HepG2 (cell line): ENCODE measurements at regions not wholly inside any gene's neighbourhood (a gene's known extent, or its start where the extent isn't known, plus 50 kb on each side); places are given as distances from the start of the nearest gene placed in this dataset.

ENCODE experiments used
- ATAC-seq: fragments of 200-7000 bp; cut with Tn5 transposase; 3 replicates; pipeline ENCODE4 v1.9.1; 2020; ENCODE audit warnings: mild to moderate bottlenecking, moderate library complexity
- BruUV-seq: library from RNA; stranded (reverse); fragments of 400-500 nt; replicated peaks from 2 replicates; lab custom pipeline; 2021; lab: Mats Ljungman, UMichigan
- CTCF ChIA-PET: fragments of 300-600 bp; formaldehyde crosslinking; extraction: SDS; loops from one replicate; lab custom pipeline; 2021; ENCODE audit warnings: low total read pairs, inconsistent platforms, low intra/inter-chr PET ratio; lab: Yijun Ruan, JAX
- POLR2A ChIA-PET: fragments of 350-600 bp; sonication (Branson Sonifier 250); formaldehyde crosslinking; loops from one replicate; lab custom pipeline; 2020; ENCODE audit warnings: antibody characterized with exemption, inconsistent platforms; lab: Yijun Ruan, JAX
- DNase-seq: peaks from one replicate; pipeline ENCODE4 v3.0.0-alpha.2; 2015; ENCODE audit warnings: low spot score
- FAIRE-seq: peaks from 3 replicates; lab custom pipeline; 2011; peaks lifted over from hg19 to GRCh38; lab: Jason Lieb, UNC
- H2AFZ ChIP-seq: one replicate; pipeline ENCODE4 v1.6.1; 2011; ENCODE audit warnings: low read length, inconsistent platforms
- H3K27ac ChIP-seq: fragments of 300-600 bp; 3 replicates; pipeline ENCODE4 v1.8.0; 2011; ENCODE audit warnings: mixed run types, mild to moderate bottlenecking, mixed read lengths, low read length, inconsistent platforms; ENCODE audit not compliant: insufficient read depth; ENCODE audit errors: extremely low read length
- H3K27me3 ChIP-seq, 2 experiments: fragments of 200-600 bp in 1 of 2; 2 replicates in 1 of 2; 3 replicates in 1 of 2; pipeline versions ENCODE4 v1.6.0 to v1.8.0; 2011; ENCODE audit warnings: low read length in 2 of 2, mild to moderate bottlenecking in 2 of 2, moderate library complexity in 2 of 2, inconsistent platforms in 1 of 2; ENCODE audit not compliant: insufficient read depth in 2 of 2, control insufficient read depth in 1 of 2
- H3K36me3 ChIP-seq, 2 experiments: fragments of 200-600 bp in 1 of 2; replicated peaks in 1 of 2; 2 replicates in 1 of 2; 3 replicates in 1 of 2; pipeline versions ENCODE4 v1.5.1 to v1.8.0; 2011; ENCODE audit warnings: low read length in 2 of 2, inconsistent platforms in 1 of 2; ENCODE audit not compliant: insufficient read depth in 2 of 2, control insufficient read depth in 1 of 2
- H3K4me1 ChIP-seq: 2 replicates; pipeline ENCODE4 v1.5.1; 2012; ENCODE audit warnings: low read length, inconsistent platforms; ENCODE audit not compliant: insufficient read depth
- H3K4me2 ChIP-seq: 2 replicates; pipeline ENCODE4 v1.6.0; 2011; ENCODE audit warnings: low read depth, low read length, inconsistent platforms
- H3K4me3 ChIP-seq, 3 experiments: fragments of 200-600 bp in 1 of 3; sonication (generic), shearing (Covaris generic) in 1 of 3; replicated peaks in 1 of 3; 2 replicates each; pipeline ENCODE4 v1.5.1; 2011 to 2016; ENCODE audit warnings: low read length in 3 of 3, inconsistent platforms in 2 of 3, low read depth in 2 of 3, mild to moderate bottlenecking in 2 of 3, control low read depth in 1 of 3, mixed read lengths in 1 of 3; ENCODE audit not compliant: insufficient read depth in 1 of 3
- H3K79me2 ChIP-seq: one replicate; pipeline ENCODE4 v1.6.1; 2011; ENCODE audit warnings: low read length, inconsistent platforms; ENCODE audit not compliant: insufficient read depth
- H3K9ac ChIP-seq: 2 replicates; pipeline ENCODE4 v1.6.0; 2011; ENCODE audit warnings: mild to moderate bottlenecking, low read depth, low read length, inconsistent platforms; ENCODE audit not compliant: insufficient read depth
- H3K9me3 ChIP-seq: 2 replicates; pipeline ENCODE4 v1.5.1; 2012; ENCODE audit warnings: mild to moderate bottlenecking, low read length
- H4K20me1 ChIP-seq: 2 replicates; pipeline ENCODE4 v1.6.0; 2011; ENCODE audit warnings: inconsistent platforms, mild to moderate bottlenecking, low read length, moderate library complexity; ENCODE audit not compliant: insufficient read depth
- CHD4 ChIP-seq: fragments of 200-600 bp; sonication (generic); IDR thresholded peaks from 2 replicates; pipeline ENCODE4 v1.7.0; 2017; ENCODE audit warnings: mild to moderate bottlenecking, low read length, borderline replicate concordance
- ERF ChIP-seq: IDR thresholded peaks from 2 replicates; pipeline ENCODE4 v1.6.1; 2018; ENCODE audit warnings: missing biosample characterization, missing genetic modification reagents
- FOXO1 ChIP-seq: sonication (generic); formaldehyde crosslinking; IDR thresholded peaks from 2 replicates; pipeline ENCODE4 v1.4.0; 2020; ENCODE audit warnings: missing genetic modification reagents
- HHEX ChIP-seq: IDR thresholded peaks from 2 replicates; pipeline ENCODE4 v1.6.1; 2016; ENCODE audit warnings: control low read depth
- MED13 ChIP-seq: sonication (generic); formaldehyde crosslinking; IDR thresholded peaks from 2 replicates; pipeline ENCODE4 v1.5.0; 2020; ENCODE audit warnings: missing genetic modification reagents
- MXI1 ChIP-seq: IDR thresholded peaks from 3 replicates; pipeline ENCODE4 v1.6.1; 2012; ENCODE audit warnings: low read depth, low read length, inconsistent platforms, borderline replicate concordance
- PAF1 ChIP-seq: IDR thresholded peaks from 2 replicates; pipeline ENCODE4 v1.6.1; 2016; ENCODE audit warnings: missing genetic modification reagents, missing compliant biosample characterization
- PHF5A ChIP-seq: IDR thresholded peaks from one replicate; pipeline ENCODE4 v1.6.1; 2018; ENCODE audit warnings: low read depth, missing genetic modification reagents; ENCODE audit not compliant: unreplicated experiment
- PREB ChIP-seq: sonication (generic); formaldehyde crosslinking; IDR thresholded peaks from 2 replicates; pipeline ENCODE4 v1.4.0; 2020; ENCODE audit warnings: missing genetic modification reagents
- SAFB2 ChIP-seq: sonication (generic); formaldehyde crosslinking; IDR thresholded peaks from 2 replicates; pipeline ENCODE4 v1.5.1; 2020; ENCODE audit warnings: missing genetic modification reagents, low read depth, mild to moderate bottlenecking, borderline replicate concordance
- SOX5 ChIP-seq: IDR thresholded peaks from 2 replicates; pipeline ENCODE4 v1.6.1; 2016; ENCODE audit warnings: borderline replicate concordance
- ZBTB33 ChIP-seq: sonication (generic); formaldehyde crosslinking; IDR thresholded peaks from 2 replicates; pipeline ENCODE4 v1.4.0; 2020; ENCODE audit warnings: missing genetic modification reagents
- ZFP1 ChIP-seq: IDR thresholded peaks from 2 replicates; pipeline ENCODE4 v1.6.1; 2016
- ZFP36L2 ChIP-seq: sonication (generic); formaldehyde crosslinking; IDR thresholded peaks from 2 replicates; pipeline ENCODE4 v1.4.0; 2020; ENCODE audit warnings: missing genetic modification reagents
- ZFYVE20 ChIP-seq: sonication (generic); formaldehyde crosslinking; IDR thresholded peaks from 2 replicates; pipeline ENCODE4 v1.8.0; 2023; ENCODE audit warnings: low read depth, mild to moderate bottlenecking, moderate library complexity, missing genetic modification reagents, borderline replicate concordance
- ZGPAT ChIP-seq: IDR thresholded peaks from 2 replicates; pipeline ENCODE4 v1.6.1; 2016; ENCODE audit warnings: mild to moderate bottlenecking
- ZNF350 ChIP-seq: sonication (generic); formaldehyde crosslinking; IDR thresholded peaks from 2 replicates; pipeline ENCODE4 v1.4.0; 2020; ENCODE audit warnings: mild to moderate bottlenecking, low read depth, missing genetic modification reagents, borderline replicate concordance
- ZNF441 ChIP-seq: sonication (generic); formaldehyde crosslinking; IDR thresholded peaks from 2 replicates; pipeline ENCODE4 v1.7.0; 2021; ENCODE audit warnings: missing genetic modification reagents, borderline replicate concordance
- WGBS: methylation state at CpG from one replicate; pipeline ENCODE4 v1.1.6; 2017; ENCODE audit warnings: low lambda C conversion rate; 5-methylcytosine and 5-hydroxymethylcytosine counted together
- in situ Hi-C: cut with HindIII; loops from 2 replicates; pipeline ENCODE4 v1.10.0; 2017; ENCODE audit warnings: low pct_unique_long_range_greater_than_20kb; ENCODE audit not compliant: extremely low pct_ligation_motif_present
- intact Hi-C: fragments of 100-400 bp; cut with micrococcal nuclease; formaldehyde crosslinking; loops from one replicate; pipeline ENCODE4 v1.10.0; 2022; ENCODE audit not compliant: unreplicated experiment
- TF ChIP-seq, protein P1 (sequence below): sonication (generic); formaldehyde crosslinking; IDR thresholded peaks from 2 replicates; pipeline ENCODE4 v1.5.1; 2020; ENCODE audit warnings: mild to moderate bottlenecking, missing genetic modification reagents, moderate library complexity

DNA sequence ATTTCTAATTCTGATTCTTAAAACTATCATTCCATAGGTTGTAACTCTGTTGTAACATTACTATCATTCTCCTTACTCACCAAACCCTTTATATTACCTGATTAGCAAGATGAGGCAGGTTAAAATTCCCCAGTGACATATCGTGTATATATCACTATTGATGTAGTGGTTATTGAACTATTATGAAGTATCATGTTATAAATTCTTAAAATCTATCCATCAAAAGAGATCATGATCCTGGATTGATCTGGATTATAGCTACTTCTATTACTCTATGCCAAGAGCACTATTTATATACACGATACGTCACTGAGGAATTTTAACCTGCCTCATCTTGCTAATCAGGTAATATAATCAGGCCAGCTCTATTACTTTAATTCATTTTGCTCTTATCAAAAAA is 533.9 kb downstream of the SLITRK6 start:
- H3K9ac ChIP-seq: no peak overlapping the region
- no peaks in the 10 kb centered on the region for H3K9me3 ChIP-seq
- 6% methylated on average over 3 of the region's 3 CpGs for WGBS
- no peaks in the 10 kb centered on the region for H4K20me1 ChIP-seq
- BruUV-seq: no TSS peak
- intact Hi-C loops (no loop called here), in situ Hi-C loops (no loop called here)
- DNase-seq (no peak), FAIRE-seq (no peak), ATAC-seq (no peak)
- ChIA-PET CTCF (no interaction called here), POLR2A (no interaction called here)
- H2AFZ ChIP-seq: no peak overlapping the region
- no peak for TF ChIP-seq ZFP1 (CRISPR knock-in tag)
- TF ChIP-seq ZNF350 (CRISPR knock-in tag): no peak
- TF ChIP-seq PREB (CRISPR knock-in tag): no peak
- no peak for TF ChIP-seq ZNF441 (CRISPR knock-in tag)
- no peak for TF ChIP-seq ZFYVE20 (CRISPR knock-in tag)
- TF ChIP-seq ZGPAT: no peak
- no peak for TF ChIP-seq ZBTB33
- no peak for TF ChIP-seq FOXO1 (CRISPR knock-in tag)
- no peak for TF ChIP-seq MED13
- no peak for TF ChIP-seq HHEX (CRISPR knock-in tag)
- TF ChIP-seq MXI1: no peak
- TF ChIP-seq, protein P1, sequence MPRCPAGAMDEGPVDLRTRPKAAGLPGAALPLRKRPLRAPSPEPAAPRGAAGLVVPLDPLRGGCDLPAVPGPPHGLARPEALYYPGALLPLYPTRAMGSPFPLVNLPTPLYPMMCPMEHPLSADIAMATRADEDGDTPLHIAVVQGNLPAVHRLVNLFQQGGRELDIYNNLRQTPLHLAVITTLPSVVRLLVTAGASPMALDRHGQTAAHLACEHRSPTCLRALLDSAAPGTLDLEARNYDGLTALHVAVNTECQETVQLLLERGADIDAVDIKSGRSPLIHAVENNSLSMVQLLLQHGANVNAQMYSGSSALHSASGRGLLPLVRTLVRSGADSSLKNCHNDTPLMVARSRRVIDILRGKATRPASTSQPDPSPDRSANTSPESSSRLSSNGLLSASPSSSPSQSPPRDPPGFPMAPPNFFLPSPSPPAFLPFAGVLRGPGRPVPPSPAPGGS (CRISPR knock-in tag): no peak
- no peak for TF ChIP-seq SAFB2 (CRISPR knock-in tag)
- no peak for TF ChIP-seq PAF1 (CRISPR knock-in tag)
- TF ChIP-seq ERF (CRISPR knock-in tag): no peak
- TF ChIP-seq SOX5 (CRISPR knock-in tag): no peak
- TF ChIP-seq CHD4: no peak
- TF ChIP-seq ZFP36L2 (CRISPR knock-in tag): no peak
- TF ChIP-seq PHF5A (CRISPR knock-in tag): no peak
- no peaks in the 10 kb centered on the region for H3K79me2 ChIP-seq
- H3K4me1 ChIP-seq: no peaks in the 10 kb centered on the region
- H3K27me3 ChIP-seq: no peaks in the 10 kb centered on the region
- no peak overlapping the region for H3K27ac ChIP-seq
- H3K36me3 ChIP-seq: no peaks in the 10 kb centered on the region
- no peak overlapping the region for H3K4me2 ChIP-seq
- H3K4me3 ChIP-seq: no peak overlapping the region
